Stimulated activated CD4-positive, alpha-beta T cell treated with anti-CD3 and anti-CD28 coated beads, Interleukin-15, amount 100 ng/mL, for 48 hours (primary cell): ENCODE measurements at regions not wholly inside any gene's neighbourhood (a gene's known extent, or its start where the extent isn't known, plus 50 kb on each side); places are given as distances from the start of the nearest gene placed in this dataset.
"Not testable (repeated sequence)": the region's sequence is repeated elsewhere in the genome, so short reads cannot be mapped to it uniquely, and the experiment has no call there.

Experiments used
- DNase-seq, 2 donors: peaks; one replicate each; pipeline ENCODE4 v3.0.0-alpha.2; 2020; ENCODE audit warnings: low read depth in 2 of 2

- not testable (repeated sequence) for DNase-seq
These were observed 50.8 kb upstream of the GRIN2B start for GRCh38 chr12:14032191-14032590.

GRCh38 chr12:14043776-14044175 lies 62.4 kb upstream of the GRIN2B start:
- DNase-seq = no peak

DNA sequence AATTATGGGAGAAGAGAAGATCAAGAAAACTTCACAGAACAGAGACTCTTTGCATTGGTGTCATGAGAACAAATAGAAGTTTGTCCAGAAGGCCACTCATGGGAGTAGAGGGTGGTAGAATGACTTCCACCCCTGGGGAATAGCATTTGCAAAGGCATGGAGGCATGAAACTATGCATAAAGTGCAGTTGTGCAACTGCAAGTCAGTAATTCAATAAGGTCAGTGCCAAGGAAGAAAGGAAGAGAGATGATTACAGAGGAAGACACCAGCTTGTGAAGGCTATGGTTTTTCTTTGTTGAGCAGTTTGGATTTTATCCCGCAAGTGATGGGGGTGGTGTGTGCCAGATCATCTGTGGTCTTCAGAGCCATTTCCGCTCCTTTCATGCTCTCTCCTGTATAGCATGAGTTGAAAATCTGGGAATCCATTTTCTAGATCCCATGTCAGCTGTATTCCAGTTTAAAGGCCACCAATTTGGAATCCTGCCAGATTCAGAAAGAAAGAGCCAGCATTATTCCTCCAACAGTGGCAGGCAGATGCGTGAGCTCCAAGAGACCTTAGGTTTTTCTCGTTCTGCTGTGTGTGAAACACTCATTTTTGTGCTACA lies 67.6 kb upstream of the GRIN2B start:
- no peak for DNase-seq

DNA sequence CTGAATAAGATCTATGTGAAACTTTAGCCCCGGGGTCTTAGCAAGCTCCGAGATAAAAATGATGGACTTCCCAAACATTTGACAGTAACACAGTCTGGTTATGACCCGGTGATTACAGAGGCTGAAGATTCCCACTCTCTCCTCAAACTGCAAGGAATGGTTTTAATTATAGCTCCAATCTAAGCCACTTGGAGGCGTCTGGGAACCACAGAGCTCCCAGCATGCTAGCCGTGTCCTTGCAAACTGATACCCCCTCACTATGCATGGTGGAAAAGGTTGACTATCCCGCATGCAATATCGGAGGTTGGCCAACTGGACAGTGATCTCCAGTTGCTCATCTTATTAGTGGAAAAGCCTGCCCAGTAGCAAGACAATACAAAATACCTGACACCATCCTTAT lies 76.5 kb upstream of the GRIN2B start:
- DNase-seq = no peak

DNA sequence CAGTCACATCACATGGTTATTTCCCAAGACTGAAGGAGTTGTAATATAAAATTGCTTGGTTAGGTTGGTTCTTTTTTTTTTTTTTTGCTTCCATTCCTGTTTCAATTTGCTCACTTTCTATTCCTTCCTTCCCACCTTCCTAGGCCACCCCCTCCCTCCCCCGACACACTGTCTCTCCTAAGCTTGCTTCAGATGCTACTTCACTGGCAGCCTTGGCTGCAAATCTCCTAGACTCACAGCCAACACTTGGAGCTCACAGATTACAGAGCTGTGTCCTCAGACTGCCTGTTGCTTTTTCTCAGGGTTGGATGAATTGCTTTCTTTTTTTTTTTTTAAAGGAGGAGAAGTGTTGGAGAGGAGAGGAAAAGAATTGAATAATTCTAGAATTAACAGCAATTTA lies 77.3 kb upstream of the GRIN2B start:
- no peak for DNase-seq

GRCh38 chr12:14059548-14059947 lies 78.1 kb upstream of the GRIN2B start:
- no peak for DNase-seq

DNA sequence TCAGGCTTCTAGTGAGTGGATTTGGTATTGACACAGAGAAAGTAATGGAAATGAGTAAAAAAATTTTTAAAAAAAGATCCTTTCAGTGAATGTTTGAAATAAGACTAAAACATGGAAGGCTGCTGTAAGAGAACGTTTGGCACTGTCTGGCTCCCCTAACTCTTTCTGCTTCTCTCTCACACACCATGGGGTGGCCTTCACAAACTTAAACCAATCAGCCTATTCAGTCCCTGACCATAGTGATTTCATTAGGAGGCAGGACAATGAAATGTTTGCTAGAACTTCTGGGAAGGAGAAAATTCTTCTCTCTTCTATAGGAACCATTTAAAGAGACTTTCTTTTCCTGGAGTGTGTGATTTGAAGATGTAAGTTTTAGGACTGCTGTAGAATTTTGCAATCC lies 84.2 kb upstream of the GRIN2B start:
- DNase-seq = no peak

GRCh38 chr12:14066021-14066420 lies 84.6 kb upstream of the GRIN2B start:
- no peak for DNase-seq

GRCh38 chr12:14068961-14069360 lies 87.6 kb upstream of the GRIN2B start:
- DNase-seq = no peak

DNA sequence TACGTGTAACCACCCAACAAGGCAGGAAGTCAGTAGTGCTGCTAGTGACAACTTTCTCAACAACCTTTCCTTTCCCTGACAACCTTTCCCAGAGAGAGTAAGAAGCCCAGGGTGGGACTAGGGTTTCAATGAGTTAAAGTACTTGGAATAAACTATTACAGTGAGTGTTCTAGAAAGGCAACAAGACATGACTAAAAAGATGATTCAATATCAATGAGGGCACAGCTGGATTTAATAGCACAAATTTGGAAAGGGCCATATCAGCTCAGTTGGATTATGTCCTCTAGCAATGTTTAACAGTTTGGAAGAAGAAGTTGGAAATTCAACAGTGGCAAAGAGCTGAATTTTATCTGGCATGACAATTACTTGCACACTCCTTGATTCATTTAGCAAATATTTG lies 90.4 kb upstream of the GRIN2B start:
- DNase-seq = no peak

GRCh38 chr12:14072987-14073386 lies 91.6 kb upstream of the GRIN2B start:
- DNase-seq = no peak

DNA sequence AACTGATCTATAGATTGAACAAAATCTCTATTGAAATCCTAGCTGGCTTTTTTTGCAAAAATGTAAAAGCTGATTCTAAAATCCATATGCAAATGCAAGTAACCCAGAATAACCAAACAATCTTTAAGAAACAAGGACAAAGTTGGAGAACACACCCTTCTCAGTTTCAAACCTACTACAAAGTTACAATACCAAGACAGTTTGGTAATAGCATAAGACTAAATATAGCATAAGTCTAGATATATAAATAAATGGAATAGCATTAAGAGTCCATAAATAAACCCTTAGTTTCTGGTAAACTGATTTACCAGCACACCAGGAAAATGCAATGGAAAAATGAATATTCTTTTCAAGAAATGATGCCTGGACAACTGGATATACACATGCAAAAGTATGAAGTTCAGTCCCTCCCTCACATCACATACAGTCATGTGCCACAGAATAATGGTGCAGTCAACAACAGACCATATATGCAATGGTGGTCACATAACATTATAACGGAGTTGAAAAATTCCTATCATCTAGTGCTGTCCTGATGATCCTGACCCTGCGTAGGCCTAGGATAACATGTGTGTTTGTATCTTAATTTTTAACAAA lies 94.5 kb upstream of the GRIN2B start:
- no peak for DNase-seq

DNA sequence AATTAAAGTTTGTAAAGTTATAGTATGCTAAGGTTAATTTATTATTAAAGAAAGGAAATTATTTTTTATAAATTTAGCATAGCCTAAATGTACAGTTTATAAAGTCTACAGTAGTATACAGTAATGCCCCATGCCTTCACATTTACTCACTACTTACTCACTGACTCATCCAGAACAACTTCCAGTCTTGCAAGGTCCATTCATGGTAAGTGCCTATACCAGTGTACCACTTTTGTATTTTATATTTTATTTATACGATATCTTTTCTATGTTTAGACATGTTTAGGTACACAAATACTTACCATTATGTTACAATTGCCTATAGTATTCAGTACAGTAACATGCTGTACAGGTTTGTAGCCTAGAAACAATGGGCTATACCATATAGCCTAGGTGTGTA lies 95.1 kb upstream of the GRIN2B start:
- DNase-seq = no peak

DNA sequence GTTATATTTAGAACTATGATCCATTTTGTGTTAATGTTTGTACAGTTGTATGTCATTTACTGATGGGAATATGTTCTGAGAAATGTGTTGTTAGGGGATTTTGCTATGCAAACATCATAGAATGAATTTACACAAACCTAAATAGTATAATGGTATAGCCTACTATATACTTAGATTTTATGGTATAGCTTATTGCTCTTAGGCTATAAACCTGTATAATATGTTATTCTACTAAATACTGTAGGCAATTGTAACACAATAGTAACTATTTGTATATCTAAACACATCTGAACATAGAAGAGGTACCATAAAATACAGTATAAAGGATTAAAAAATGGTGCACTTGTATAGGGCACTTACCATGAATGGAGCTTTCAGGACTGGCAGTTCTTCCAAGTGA lies 105.4 kb upstream of the GRIN2B start:
- DNase-seq = no peak

DNA sequence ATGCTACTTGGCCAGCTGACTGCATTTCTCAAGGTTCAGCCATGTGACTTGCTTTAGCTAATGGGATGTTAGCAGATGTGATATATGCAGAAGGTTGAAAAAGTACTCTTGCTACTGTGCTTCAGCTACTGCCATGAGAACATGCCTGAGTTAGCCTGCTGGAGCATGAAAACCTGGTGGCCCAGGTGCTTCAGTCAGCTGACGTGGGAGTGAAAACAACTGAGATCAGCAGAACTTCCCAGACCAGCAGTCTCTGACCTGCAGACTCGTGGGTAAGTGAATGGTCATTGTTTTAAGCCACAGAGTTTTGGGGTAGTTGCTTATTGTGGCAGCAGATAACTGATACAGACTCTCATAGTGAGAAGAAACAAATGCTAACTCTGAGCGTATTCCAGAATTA lies 118.6 kb upstream of the GRIN2B start:
- no peak for DNase-seq

- DNase-seq = not testable (repeated sequence)
These were observed 120.2 kb upstream of the GRIN2B start for GRCh38 chr12:14101556-14101955.

DNA sequence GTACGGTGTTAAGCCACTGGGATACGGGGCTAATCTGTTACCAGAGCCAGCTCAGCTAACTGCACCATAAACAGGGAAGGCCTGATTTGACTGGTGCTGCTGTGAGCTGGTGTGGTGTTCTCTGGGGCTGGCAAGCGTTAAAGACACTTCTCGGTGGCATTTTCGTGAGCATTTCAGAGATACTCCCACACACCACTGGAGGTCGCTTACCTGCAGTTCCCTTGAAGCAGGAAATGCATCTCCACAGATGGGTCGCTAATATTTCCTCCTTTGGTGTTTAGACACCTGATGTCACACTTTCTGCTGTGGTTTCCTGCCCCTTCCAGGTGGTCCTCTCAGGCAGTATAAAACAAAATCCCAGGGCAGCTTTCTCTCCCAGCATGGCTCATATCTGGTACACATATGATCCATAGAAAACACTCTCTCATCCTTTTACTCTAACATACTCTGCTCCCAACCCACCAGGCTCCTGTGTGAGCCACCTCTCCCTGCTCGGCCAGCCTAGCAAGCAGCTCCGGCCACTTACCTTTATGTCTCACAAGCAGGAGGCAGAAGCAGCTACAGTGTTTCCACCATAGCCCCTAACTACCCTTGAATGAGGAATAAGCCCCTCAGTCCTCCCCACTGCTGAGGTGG lies 129.9 kb upstream of the GRIN2B start:
- no peak for DNase-seq

- DNase-seq = no peak
These were observed 131.6 kb upstream of the GRIN2B start for GRCh38 chr12:14113031-14113430.

- DNase-seq = no peak
These were observed 145.3 kb upstream of the GRIN2B start for GRCh38 chr12:14126692-14127091.

DNA sequence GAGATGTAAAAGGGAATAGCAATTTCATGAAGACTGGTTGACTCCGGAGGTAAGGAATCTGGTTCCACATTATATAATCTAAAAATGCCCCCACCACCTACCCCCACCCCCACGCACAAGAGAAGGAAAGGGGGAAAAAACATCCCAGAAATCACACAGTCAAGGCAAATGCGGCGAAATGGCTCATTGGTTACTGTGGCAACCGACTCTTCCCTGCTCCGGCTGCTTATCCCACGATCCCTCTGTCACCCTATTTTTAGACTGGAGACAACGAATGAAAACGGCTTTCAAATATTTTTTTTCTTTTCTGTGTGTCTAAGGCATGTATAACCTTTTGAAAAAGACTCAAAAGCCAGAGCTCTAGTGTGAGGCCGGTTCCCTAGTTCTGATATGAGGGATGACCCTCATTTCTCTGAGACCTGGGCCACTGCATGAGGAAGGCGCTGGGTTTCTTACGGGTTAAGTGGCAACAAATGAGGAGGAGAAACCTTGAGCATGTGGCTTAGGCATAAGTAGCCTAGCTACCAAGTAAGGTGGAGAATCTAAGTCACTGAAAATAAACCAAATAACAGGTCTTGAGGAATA lies 148.3 kb upstream of the GRIN2B start:
- DNase-seq = no peak

GRCh38 chr12:14135996-14136395 lies 154.6 kb upstream of the GRIN2B start:
- DNase-seq = no peak

- DNase-seq = no peak
These were observed 157.1 kb upstream of the GRIN2B start for GRCh38 chr12:14138495-14138894.
